GM18517 (cell line): ENCODE measurements at regions not wholly inside any gene's neighbourhood (a gene's known extent, or its start where the extent isn't known, plus 50 kb on each side); places are given as distances from the start of the nearest gene placed in this dataset.

Experiments
- ATAC-seq: cut with Tn5 transposase; IDR thresholded peaks from one replicate; pipeline ENCODE4 v1.9.1; 2021; ENCODE audit warnings: mild to moderate bottlenecking, moderate library complexity; ENCODE audit not compliant: unreplicated experiment

DNA sequence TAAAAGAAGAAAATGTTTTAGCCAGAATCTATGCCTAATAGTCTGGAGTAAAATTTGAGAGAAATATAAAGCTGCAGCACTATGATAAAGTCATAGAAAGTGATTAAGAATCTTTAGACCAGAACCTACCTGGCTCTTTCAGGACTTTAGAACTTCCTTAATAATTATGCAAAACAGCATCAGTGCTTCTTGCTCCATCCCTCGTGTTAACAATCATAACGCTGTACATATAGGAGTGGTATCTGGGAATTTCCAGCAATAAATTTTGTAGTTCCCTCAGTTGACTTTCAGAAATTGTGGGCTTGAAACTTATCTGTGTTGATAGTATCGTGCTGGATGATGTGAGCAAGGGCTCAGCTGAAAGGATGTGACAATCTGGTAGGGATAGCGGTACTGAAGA, 102.1 kb upstream of the RASGEF1B start:
- ATAC-seq = no peak

DNA sequence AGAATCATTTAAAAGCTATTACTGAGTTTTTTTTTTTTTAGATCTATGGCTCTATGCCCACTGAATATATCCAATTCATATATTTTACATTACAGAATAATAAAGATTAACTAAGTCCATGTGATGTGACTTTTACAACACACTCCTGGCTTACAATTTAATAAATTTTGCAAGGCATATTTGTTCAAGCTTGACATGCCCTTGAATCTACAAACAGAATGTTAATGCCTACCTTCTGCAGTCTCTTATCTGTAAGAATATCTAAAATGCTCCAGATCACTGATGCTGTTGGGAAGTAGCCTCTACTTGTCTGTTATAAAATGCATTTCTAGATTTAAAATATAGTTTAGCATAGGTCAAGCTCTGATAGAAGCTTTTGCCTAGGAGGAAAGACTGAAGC, 100.7 kb upstream of the RASGEF1B start:
- no peak for ATAC-seq

DNA sequence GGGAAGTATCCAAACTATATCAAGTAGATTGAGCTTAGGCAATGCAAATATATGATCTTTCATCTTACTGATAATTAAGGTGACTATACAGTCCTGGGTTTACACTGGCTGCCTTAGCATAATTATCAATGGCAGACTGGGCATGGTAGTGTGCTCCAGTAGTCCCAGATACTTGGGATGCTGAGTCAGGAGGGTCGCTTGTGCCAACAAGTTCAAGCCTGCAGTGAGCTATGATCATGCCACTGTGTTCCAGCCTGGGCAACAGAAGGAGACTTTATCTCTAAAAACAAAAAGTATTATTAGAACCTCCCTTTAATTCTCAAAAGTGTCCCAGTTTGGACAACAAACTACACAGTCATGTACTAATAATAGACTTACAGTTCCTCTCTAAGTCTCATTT, 99.4 kb upstream of the RASGEF1B start:
- ATAC-seq = no peak

DNA sequence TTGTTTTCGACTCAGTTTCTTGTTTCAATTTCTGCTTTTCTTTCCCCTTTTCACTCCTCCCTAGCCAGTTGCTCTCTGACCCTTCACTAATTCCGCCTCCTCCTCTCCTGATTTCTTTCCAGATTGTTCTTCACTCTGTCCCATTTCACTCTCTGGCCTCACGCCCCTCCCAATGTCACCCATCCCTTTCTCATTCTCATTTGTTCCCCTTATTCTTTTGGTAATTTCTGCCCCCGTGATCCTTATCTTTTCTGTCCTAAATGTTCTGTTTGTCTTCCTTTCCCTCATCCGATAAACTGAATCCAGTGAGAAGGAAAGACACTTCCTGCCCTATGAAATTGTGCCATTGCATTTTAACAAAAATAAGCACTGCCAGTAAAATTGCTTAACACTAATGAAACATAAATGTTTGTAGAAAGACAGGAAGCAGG, 94.5 kb upstream of the RASGEF1B start:
- no peak for ATAC-seq

DNA sequence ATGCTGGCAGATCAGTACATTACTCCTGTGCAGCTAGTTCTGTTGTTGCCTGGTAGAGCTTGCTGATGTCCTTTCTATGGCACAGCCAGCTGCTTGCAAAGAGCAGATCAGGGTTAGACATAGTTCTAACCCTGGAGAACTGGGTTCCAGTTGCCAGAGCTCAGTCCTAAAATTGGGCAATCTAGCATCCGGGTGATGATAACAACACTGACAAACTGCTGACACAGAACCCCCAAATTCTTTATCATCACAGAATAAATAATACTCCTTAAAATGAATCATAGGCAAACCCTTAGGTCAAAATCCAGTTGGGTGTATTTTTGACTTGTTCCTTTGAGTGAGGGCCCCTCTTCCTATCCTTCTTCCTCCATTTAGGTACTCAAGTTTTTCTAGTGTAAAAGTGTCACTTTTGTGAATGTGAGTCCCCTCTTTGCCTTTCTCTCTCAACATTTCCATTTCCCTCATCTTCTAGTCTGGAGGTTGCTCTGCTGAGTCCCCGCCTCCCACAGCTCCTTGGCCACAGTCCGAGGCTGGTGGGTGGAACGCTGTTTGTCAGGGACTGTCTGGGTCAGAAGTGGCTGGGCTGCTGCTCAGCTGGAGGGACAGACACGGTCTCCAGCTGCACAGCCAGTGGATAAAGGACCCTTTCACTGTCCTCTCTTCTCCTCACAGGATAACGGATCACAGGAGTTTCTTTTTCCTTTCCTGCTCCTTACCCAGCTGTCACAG, 93.6 kb upstream of the RASGEF1B start:
- no peak for ATAC-seq

DNA sequence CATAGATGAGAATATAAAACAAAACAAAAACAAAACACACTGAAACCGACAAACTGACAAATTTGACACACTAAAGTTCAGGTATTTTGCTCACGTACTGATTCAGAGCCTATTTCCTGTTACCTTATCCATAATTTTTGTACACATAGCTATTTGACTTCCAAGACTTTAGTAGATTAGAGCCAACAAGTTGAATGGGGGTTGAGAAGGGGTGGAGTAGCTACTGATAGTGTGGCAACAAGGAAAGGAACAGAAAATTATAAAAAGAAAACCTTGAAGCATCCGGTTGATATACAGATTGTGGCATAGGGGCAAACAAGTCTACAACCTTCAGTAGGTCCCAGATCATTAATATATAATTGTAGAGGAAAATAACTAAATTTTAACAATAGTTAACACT, 92.3 kb upstream of the RASGEF1B start:
- ATAC-seq = no peak

DNA sequence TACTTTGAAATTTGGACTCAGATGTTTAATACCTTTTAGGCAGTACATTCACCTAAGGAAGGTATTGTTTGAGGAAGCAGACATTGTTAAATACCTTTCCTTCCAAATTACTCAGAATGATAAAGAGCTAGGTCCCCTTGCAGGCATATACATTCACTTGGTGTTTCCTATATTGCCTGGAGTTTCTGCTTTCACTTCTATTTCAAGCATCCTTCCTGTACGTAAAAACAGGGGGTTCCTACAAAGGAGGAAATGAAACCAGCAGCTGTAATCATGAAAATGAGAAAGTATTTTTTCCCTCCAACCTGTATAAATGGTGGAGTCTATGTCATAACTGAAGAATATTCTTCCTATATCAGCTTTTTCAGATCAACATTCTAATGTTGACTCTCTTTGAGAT, 90.4 kb upstream of the RASGEF1B start:
- peak; percentile 94 for ATAC-seq

DNA sequence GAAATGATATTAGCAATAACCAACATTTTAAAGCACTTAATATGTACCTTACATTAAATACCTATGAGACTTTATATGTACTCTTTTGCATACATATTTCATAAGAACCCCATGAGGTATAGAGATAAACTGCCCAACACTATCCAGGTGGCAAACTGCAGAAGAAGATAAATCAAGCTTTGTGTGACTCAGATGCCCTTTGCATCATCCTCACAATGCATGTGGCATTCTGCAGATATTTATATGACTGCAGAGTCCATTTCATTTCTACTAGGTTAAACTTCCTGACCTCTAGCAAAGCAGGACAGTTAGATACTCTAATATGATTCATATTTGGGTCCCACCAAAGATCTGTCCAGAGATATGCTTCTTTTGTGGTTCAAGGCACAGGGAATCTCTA, 85.6 kb upstream of the RASGEF1B start:
- no peak for ATAC-seq

DNA sequence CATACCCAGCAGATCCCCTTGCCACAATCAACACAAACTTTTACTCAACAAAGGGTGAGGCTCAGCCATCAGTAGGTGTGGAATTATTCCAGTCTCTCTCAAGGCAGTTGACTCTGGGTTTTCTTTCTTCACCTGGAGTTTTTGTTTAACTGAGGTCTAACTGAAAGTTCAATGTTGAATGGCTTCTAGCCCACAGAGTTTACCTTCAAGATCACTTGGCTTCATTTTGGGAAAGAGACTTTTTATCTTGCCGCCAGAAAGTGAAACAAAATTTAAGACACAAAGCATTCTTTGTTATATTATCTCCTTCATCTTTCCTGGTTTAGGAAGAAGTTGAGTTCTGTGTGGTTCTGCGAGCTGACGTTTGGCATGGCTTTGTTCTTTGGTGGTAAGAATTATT, 83.8 kb upstream of the RASGEF1B start:
- no peak for ATAC-seq

DNA sequence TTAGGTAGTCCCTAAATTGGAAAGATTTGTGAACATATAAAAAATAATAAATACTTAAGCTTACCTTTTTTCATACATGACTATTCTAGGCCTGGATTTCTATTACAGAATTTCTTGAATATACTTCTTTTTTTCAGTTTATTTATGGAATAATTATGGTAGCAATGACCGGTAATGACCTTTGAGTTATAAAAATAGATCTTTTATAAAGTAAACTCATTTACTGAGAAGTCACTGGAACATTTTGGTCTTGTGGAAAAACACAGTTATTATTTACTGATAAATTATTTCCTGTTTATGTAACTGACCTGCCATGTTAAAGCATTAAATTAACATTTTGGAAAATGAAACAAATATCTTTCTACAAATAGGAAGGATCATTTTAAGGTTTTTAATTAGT, 80.4 kb upstream of the RASGEF1B start:
- no peak for ATAC-seq

DNA sequence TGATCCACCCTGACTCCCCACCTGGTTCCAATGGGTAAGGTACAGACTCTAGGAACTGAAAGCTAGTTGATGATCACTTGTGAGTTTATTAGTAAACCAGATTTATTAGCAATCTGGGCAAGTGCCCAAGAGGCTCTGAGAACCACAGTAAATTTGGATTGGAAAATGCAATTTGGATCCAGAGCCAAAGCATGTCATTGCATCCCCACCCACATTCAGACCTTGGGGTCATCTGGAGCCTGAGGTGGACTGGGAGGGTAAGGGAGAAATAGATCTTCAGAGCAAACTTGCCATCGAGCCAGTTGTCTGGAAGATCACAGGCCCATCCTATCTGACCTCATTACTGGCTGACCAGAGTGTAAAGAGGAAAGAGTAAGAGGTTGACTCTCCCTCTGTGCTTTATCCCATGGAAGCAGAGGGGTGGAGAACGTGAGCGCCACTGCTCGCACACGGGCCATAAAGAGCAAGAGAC, 78.7 kb upstream of the RASGEF1B start:
- no peak for ATAC-seq

DNA sequence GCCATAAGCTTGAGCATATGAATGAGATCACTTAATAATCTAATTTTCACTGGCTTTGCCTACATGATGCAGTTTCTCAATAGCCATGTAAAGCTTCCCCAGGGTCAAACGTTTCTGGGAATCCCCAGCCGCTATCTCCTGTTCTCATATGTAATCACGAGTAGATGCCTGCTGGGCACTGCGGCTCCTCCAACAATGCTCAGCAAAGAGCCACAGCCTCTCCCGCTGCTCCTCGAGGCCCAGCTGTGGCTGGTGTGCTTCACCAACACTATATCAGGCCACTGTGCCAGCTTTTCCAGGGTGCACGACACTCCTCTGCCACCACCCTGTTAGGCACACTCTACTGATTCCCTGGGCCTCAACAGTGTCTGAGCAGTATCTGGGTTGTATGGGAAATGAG, 78.3 kb upstream of the RASGEF1B start:
- no peak for ATAC-seq

DNA sequence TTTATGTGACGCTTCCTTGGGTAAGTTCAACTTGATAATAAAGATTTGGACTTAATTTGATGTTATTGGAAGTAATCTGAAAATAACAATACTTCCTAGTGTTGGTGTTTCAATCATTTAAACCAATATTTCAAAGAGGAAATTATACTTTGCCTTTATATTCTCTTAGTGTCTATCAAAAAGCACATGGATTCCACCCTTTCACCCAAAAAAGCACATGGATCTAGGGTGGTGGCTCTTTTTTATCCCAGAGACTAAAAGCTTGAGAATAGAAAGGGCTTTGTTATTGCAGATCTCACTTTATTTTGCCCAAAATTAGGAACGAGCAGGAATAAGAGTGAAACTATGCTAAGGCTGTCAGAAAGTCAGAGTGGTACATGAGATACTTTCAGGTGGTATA, 75.1 kb upstream of the RASGEF1B start:
- no peak for ATAC-seq

DNA sequence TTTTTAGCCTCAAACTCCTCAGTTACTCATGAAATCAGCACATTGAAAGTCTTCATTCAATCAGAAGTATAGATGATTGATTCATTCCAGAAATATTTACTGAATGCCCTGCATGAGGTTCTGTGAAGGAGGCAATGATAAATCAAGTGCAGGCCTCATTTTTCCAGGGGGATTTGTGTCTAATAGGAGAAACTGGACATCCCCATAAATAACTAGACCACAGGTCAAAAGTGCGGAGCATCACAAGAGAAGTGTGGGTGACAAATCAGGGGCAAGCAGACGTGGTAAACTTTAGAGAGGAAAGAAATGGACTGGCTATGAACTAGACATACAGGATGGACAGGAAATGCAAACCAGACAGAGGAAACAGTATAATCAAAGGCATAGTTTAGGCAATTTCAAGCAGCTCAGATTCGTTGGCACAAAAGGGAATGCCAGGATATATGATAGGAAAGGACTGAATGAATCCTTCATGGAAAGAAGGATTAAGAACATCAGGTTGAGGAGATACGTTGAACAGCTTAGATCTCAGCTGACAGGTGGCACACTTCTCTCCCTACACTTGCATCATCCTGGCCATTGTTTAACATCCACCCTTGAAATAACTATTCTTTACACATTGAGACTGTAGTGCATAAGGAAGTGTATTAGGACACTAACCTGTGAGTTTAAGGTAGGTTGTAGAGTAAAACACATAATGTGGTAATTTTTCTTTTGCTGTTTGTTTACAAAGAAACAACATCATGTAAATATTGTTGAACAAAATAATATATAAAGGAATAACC, 69.6 kb upstream of the RASGEF1B start:
- ATAC-seq = no peak

DNA sequence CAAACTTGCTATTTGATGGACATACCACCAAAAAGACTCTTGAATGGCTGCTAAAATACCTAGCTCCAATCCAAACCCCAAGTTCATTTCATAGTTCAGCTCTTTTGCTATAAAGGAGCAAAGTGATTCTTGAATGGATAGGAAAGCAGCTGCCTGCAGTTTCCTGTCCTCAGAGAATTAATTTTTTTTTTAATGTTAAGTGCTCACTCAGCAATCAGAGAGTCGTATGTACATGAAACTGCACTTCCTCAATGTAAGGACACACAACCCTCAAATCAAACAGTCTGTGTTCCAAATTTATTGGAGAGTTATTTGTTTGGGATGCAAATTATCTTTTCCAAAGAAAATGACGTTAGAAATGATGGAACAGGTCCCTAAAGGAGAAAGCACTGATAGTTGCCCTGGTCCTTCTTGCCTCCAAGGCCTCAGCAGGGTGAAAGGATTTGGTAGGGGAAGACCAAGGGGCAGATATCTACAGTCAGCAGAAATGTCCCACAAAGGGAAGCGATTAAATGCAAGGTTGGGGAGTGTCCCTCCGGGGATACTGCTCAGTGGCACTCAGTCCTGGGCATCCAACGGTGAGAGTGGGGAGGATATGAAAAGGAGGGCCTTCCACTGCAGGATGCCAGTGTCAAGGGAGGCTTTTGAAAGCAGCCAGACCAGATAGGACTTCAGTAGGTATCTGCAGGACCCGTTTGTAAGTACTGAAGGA, 67.2 kb upstream of the RASGEF1B start:
- ATAC-seq = no peak

DNA sequence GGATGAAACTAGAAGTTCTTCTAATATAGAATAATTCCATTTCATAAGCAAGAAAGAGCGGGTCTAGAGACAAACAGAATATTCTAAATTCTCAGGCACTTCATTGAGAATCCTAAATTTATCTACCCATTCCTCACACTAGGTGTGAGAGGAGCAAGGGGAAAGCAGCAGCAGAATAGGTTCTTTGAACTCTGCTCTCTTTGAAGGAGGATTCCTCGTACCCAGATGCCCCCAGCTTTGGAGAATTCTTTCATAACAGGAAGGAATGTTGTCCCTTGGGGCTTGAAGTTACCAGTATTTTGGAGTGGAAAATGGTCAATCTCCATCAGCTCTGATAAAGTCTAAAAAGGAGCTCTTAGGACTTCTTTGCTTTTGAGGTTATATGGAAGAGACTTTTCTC, 59.7 kb upstream of the RASGEF1B start:
- ATAC-seq = no peak

DNA sequence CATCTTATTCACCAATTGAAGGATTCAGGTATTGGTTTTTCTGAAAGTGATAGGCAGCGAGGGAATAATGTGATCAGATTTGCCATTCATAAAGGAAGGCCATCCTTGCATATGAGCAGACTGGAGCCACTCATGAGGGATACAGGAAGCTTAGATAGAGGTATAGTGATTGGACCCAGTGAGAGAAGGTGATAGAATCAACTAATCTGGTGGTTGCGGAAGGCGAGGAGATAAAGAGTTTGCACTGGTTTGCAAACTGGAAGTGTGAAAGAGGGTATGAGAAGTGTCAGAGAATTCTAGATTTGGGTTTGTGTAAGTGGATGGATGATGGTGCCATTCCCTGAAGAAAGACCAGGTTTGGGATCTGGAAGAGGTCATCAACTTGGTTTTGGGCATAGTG, 57.3 kb upstream of the RASGEF1B start:
- no peak for ATAC-seq

DNA sequence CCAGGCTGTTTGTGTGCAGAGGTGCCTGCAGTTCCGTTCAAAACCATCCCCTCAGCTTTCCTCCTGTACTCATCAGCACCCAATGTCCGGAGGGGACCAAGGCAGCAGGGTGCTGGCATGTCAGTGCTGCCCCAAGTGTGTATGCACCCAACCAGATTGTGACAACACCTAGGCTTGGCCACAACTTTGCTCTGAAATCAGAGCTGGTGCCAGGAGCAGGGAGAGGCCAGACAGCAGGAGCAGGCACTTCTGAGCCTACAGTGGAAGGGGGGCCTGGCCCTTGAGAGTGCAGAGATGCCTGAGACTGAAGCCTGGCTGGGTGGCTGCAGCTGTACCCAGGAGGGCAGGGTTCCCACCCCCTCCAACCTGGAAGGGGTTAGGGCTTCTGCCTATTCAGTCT, 56.5 kb upstream of the RASGEF1B start:
- no peak for ATAC-seq

DNA sequence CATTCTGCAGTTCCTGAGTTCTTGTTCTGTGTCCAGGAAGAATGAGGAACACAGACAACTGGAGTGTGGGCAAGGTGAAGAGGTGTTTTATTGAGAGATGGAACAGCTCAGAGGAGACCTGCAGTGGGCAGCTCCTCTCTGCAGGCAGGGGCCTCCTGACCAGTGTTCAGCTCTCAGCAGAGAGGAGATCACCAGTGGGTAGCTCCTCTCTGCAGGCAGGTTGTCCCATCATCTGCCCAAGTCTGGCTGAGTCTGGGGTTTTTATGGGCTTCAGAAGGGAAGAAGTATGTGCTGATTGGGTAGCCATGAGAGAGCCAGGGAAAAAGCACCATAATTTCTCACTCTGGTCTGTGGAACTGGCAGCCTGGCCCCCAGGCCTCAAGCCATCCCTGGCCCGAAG, 56.0 kb upstream of the RASGEF1B start:
- no peak for ATAC-seq

DNA sequence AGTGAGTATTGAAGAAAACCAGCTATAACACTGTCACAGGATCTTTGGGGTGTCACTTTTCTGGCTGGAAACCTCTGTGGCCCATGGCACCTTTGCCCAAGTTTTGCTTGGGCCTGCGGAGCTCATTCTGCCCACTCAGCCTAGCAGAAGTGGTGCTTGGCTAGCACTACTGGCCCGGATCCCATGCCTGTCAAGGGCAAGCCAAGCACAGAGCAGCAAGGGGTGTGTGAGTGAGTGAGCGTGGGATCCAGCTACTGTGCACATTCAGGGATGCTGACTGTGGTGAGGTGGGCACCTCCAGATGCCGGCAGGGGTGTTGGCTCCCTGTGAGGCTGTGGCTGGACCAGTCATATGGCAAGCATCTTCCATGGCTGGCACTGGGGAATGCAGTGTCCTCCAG, 55.4 kb upstream of the RASGEF1B start:
- ATAC-seq = no peak

DNA sequence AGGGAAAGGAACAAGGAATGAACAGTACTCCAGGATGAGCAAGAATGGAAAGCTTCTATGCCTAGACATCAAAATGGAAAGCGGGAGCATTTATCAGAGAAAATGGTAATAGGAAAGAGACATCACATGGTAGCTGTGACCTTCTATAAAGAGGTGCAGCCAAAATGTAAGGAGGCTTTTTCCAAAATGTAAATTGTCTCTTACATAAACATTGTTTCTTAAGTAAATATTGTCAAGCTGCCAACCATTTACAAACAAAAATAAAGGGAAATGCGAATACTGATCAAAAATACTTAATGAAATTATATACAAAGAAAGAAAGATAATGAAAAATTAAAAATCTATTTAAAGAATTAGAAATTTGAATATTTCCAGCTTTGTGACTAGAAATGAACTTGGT, 55.0 kb upstream of the RASGEF1B start:
- ATAC-seq = no peak
